ENCODE measurements at regions not wholly inside any gene's neighbourhood (a gene's known extent, or its start where the extent isn't known, plus 50 kb on each side); places are given as distances from the start of the nearest gene placed in this dataset.

- Mint-ChIP-seq H3K9me3 (peaks cover 44% of the 10 kb centered on the region), H3K4me3 (no peak overlapping the region), H3K27ac (no peak overlapping the region), H3K4me1 (no peaks in the 10 kb centered on the region), H3K36me3 (ENCODE audit: low read depth) (peaks cover 19% of the 10 kb centered on the region), H3K27me3 (ENCODE audit: low read depth) (no peaks in the 10 kb centered on the region)
- TF ChIP-seq, protein P1, sequence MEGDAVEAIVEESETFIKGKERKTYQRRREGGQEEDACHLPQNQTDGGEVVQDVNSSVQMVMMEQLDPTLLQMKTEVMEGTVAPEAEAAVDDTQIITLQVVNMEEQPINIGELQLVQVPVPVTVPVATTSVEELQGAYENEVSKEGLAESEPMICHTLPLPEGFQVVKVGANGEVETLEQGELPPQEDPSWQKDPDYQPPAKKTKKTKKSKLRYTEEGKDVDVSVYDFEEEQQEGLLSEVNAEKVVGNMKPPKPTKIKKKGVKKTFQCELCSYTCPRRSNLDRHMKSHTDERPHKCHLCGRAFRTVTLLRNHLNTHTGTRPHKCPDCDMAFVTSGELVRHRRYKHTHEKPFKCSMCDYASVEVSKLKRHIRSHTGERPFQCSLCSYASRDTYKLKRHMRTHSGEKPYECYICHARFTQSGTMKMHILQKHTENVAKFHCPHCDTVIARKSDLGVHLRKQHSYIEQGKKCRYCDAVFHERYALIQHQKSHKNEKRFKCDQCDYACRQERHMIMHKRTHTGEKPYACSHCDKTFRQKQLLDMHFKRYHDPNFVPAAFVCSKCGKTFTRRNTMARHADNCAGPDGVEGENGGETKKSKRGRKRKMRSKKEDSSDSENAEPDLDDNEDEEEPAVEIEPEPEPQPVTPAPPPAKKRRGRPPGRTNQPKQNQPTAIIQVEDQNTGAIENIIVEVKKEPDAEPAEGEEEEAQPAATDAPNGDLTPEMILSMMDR (IDR thresholded peaks at IDR 0.05; ENCODE audit: unreplicated experiment in 3 of 3) = no peak
These were observed 418.2 kb downstream of the METTL15 start for GRCh38 chr11:28526406-28526751.

DNA sequence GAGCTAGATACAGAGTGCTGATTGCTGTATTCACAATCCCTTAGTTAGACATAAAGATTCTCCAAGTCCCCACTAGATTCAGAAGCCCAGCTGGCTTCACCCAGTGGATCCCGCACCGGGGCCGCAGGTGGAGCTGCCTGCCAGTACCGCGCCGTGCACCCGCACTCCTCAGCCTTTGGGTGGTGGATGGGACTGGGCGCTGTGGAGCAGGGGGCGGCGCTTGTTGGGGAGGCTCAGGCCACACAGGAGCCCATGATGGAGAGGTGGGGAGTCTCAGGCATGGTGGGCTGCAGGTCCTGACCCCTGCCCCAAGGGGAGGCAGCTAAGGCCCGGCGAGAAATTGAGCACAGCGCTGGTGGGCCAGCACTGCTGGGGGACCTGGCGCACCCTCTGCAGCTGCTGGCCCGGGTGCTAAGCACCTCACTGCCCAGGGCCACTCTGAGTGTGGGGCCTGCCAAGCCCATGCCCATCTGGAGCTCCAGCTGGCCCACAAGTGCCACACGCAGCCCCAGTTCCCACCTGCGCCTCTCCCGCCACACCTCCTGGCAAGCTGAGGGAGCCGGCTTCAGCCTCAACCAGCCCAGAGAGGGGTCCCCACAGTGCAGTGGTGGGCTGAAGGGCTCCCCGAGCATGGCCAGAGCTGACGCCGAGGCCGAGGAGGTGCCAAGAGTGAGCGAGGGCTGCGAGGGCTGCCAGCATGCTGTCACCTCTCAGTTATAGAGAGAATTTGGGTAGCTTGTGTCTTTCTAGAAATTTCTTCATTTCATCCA, 417.6 kb downstream of the METTL15 start:
- Mint-ChIP-seq H3K4me1 (no peaks in the 10 kb centered on the region), H3K27ac (no peak overlapping the region), H3K9me3 (peaks cover 42% of the 10 kb centered on the region), H3K27me3 (ENCODE audit: low read depth) (no peaks in the 10 kb centered on the region), H3K4me3 (no peak overlapping the region), H3K36me3 (ENCODE audit: low read depth) (peaks cover 19% of the 10 kb centered on the region)
- TF ChIP-seq, protein P1 (IDR thresholded peaks at IDR 0.05; ENCODE audit: unreplicated experiment in 3 of 3) = no peak

DNA sequence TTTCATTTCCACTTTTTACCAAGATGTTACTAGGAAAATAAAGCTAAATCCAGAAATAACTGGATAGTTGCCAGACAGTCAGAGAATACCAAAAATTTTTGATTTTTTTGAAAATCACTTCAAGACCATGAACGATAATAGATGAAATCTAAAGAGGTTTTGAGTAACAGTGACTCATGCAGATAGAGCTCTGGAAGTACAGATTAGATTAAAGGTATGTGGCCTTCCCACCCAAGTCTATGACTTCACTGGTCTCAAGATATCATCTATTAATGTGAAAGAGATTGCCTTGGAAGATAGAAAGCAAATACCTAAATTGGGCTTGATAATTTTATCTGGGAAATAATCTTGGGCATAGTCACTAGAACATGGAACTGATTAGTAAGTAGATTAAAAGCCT, 415.9 kb downstream of the METTL15 start:
- no peak overlapping the region for H3K4me3 Mint-ChIP-seq

DNA sequence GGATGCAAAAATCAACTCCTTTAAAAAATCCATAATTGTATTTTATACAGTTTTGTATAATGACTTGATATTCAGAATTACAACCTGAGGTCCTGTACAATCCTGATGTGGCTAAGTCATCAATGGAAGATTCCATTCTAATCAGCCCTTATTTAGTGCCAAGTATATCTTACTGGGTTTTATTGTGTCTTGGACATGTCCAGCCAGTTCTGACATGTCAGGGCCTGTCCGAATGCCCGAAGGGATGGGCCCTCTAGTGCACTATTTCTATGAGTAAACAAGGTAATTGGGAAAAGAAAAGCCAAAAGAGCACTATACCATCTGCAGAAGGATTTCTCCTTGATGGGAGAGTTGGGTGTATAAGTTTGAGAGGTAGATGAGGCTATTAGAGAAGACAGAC, 412.9 kb downstream of the METTL15 start:
- H3K36me3 Mint-ChIP-seq (ENCODE audit: low read depth) = peaks cover 11% of the 10 kb centered on the region
- H3K4me1 Mint-ChIP-seq = peaks cover 17% of the 10 kb centered on the region
- no peaks in the 10 kb centered on the region for H3K27me3 Mint-ChIP-seq (ENCODE audit: low read depth)
- no peak overlapping the region for H3K27ac Mint-ChIP-seq
- no peak overlapping the region for H3K4me3 Mint-ChIP-seq
- TF ChIP-seq, protein P1 (IDR thresholded peaks at IDR 0.05; ENCODE audit: unreplicated experiment in 3 of 3) = no peak
- H3K9me3 Mint-ChIP-seq = peaks cover 20% of the 10 kb centered on the region

More for the DNA sequence above, 415.9 kb downstream of the METTL15 start:
- Mint-ChIP-seq H3K36me3 (ENCODE audit: low read depth) (peaks cover 19% of the 10 kb centered on the region), H3K27me3 (ENCODE audit: low read depth) (no peaks in the 10 kb centered on the region), H3K27ac (no peak overlapping the region), H3K4me1 (peaks cover 4% of the 10 kb centered on the region), H3K9me3 (peaks cover 42% of the 10 kb centered on the region)
- TF ChIP-seq, protein P1 (IDR thresholded peaks at IDR 0.05; ENCODE audit: unreplicated experiment in 3 of 3) = no peak

DNA sequence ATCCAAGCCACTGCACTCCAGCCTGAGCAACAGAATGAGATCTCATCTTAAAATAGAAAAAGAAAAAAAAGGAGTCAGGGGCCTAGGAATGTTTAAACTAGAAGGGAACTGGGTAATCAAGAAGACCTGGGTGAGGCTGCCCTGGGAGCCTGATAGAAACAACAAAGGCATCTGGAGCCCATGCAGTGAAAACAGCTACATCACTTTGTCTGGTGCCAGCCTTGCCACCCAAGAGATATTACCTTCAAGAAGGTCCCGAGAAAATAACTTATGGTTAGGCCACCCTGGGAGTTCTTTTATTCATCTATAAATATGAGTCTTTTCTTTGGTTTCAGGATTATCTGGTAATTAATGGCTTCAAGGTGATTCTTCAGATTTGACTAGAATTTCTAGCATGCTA, 412.1 kb downstream of the METTL15 start:
- peaks cover 17% of the 10 kb centered on the region for H3K4me1 Mint-ChIP-seq
- H3K27ac Mint-ChIP-seq = no peak overlapping the region
- H3K27me3 Mint-ChIP-seq (ENCODE audit: low read depth) = no peaks in the 10 kb centered on the region
- peaks cover 9% of the 10 kb centered on the region for H3K36me3 Mint-ChIP-seq (ENCODE audit: low read depth)
- H3K9me3 Mint-ChIP-seq = peaks cover 18% of the 10 kb centered on the region
- TF ChIP-seq, protein P1 (IDR thresholded peaks at IDR 0.05; ENCODE audit: unreplicated experiment in 3 of 3) = no peak
- H3K4me3 Mint-ChIP-seq = no peak overlapping the region

- peaks cover 17% of the 10 kb centered on the region for H3K4me1 Mint-ChIP-seq
- H3K36me3 Mint-ChIP-seq (ENCODE audit: low read depth) = no peaks in the 10 kb centered on the region
- TF ChIP-seq, protein P1 (IDR thresholded peaks at IDR 0.05; ENCODE audit: unreplicated experiment in 3 of 3) = no peak
These were observed 410.6 kb downstream of the METTL15 start for GRCh38 chr11:28518825-28519224.

More at GRCh38 chr11:28518825-28519224, 410.6 kb downstream of the METTL15 start:
- H3K27me3 Mint-ChIP-seq (ENCODE audit: low read depth) = no peaks in the 10 kb centered on the region
- peaks cover 6% of the 10 kb centered on the region for H3K9me3 Mint-ChIP-seq
- no peak overlapping the region for H3K4me3 Mint-ChIP-seq
- H3K27ac Mint-ChIP-seq = no peak overlapping the region
